HG03439 (cell line): ENCODE measurements at regions not wholly inside any gene's neighbourhood (a gene's known extent, or its start where the extent isn't known, plus 50 kb on each side); places are given as distances from the start of the nearest gene placed in this dataset.
"Not testable (repeated sequence)": the region's sequence is repeated elsewhere in the genome, so short reads cannot be mapped to it uniquely, and the experiment has no call there.

ENCODE experiments used
- ATAC-seq: cut with Tn5 transposase; IDR thresholded peaks from one replicate; pipeline ENCODE4 v1.9.1; 2021; ENCODE audit warnings: mild to moderate bottlenecking, moderate library complexity; ENCODE audit not compliant: unreplicated experiment

DNA sequence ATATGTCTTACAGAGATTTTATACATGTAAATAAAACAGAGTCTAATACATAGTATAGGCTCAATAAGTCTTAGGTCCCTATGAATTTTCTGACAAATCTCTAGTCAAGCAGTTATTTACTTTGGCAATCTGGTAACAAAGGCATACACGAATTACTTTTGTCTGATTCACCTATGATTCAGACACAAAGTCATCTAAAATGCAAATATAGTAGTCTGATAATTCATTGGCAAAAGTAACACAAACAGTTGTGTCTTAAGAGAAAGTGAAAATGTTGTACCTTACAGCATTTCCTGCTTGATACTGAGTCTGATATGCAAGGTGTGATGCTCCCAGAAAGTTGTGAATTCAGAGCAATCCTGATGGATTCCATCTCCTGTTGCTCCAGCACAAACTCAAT is 209.4 kb upstream of the PRSS1 start:
- no peak for ATAC-seq

GRCh38 chr7:142537760-142538159 is 211.5 kb upstream of the PRSS1 start:
- no peak for ATAC-seq

GRCh38 chr7:142535123-142535779 is 214.0 kb upstream of the PRSS1 start:
- ATAC-seq, result peak; percentile 89

DNA sequence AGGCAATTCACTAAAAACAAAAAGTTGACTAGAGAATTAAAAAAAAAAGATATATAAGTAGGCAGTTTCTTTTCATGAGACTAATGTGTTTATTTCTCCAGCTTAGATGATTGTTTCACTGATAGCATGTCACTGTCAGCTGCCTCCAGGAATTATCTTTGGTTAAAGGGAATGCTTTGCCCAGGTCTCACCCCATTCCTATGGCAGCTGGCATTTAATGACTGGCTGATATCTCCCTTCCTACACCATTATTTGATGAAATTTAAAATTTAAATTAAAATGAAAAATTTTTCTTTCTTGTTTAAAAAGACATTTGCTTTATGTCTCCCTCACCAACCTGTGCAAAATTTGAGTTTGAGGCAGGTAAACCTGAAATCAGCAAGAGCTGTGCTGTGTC is 214.5 kb upstream of the PRSS1 start:
- no peak for ATAC-seq

GRCh38 chr7:142533920-142534319 is 215.4 kb upstream of the PRSS1 start:
- ATAC-seq, result no peak

GRCh38 chr7:142529591-142529990 is 219.7 kb upstream of the PRSS1 start:
- ATAC-seq, result no peak

- no peak for ATAC-seq
Observed at GRCh38 chr7:142528608-142529408, 220.5 kb upstream of the PRSS1 start.

DNA sequence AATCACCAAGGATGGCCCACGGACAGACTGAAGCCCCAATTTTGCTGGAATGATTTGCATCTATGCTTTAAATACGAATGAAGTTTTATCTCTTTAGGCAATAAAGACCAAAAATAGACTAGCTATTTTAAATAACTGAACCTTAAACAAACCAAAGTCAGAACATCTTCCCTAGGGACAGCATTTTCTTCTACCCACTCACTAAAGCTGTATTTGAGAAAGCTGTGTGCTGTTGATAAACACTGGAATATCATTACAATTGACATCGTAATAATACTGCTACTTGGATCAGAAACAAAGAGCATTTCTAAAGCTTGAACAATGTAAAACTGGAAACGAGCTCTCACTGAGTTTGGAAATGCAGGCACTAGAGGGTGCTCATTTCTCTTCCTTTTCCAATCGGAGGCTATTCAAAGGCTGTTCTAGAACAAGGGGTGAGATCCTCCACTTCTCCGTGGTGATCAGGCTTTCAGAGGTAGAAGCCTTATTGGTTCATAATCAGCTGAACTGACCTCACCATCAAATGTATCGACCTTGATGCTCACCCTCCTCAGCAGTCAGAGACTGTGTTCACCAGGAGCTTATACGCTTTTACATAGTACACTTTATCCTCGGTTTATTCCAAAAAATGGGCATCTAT is 225.3 kb upstream of the PRSS1 start:
- no peak for ATAC-seq

GRCh38 chr7:142522735-142523134 is 226.5 kb upstream of the PRSS1 start:
- ATAC-seq, result no peak

DNA sequence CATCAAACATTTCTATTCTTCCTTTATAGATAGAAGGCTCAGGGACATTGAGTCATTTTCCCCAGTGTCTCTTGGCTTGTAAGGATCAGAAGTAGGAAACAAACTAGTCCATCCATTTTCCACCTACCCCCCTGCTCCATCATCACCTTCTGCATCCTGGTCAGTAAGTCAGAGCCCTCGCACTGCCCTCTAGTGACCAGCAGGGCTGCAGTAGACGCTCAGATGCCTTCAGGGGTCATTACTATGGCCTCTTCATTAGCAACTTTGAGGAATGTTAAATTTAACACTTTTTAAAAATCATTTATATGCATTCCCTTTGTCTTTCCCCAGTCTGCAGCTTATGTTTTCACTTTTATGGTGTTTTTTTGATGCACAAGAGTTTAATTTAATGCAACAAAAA is 228.4 kb upstream of the PRSS1 start:
- not testable (repeated sequence) for ATAC-seq

- not testable (repeated sequence) for ATAC-seq
Observed at GRCh38 chr7:142520455-142520854, 228.8 kb upstream of the PRSS1 start.

DNA sequence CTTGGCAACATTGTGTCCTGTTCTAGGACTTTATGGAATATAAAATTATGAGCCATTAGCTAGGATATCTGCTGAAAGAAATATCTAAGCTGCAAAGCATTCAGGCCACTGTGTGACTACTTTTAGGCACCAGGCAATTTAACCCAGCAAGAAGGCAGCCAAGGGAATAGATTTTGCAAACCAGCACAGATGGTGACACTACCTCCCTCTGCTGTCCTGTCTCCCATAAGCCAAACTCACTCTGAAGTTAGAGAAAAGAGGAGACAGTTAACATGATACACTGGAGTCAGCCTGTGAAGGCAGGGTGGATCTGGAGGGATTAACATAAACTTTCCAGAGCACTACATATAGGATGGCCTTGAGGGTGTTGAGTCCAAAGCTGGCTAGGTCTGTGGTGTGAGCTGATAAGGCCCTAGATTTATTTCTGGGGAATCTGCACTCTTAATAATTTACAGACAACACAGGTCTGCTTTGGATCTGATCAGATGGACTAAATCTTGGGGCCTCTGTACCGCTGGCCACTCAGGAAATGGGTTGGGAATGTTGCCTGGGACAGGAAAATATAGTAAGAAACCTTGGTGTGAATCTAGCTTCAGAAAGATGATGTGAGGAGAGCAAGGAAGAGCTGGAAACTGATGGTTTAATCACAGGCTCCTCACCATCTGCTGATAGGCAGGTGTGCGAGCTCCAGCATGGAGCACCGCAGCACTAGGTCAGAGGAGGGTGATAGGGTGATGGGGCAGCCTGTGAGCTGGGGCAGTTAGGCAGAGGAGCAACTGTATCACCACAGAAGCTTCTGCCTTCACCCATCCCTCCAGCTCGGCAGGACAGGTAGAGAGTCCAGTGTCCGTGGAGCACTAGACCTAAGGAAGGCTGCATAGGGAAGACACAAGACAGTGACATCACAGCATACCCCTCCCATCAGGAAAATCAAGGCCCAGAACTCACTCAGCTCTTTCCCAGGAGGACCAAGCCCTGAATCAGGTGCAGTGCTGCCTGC is 229.9 kb upstream of the PRSS1 start:
- ATAC-seq, result no peak

GRCh38 chr7:142516038-142516501 is 233.2 kb upstream of the PRSS1 start:
- peak; percentile 90 for ATAC-seq

DNA sequence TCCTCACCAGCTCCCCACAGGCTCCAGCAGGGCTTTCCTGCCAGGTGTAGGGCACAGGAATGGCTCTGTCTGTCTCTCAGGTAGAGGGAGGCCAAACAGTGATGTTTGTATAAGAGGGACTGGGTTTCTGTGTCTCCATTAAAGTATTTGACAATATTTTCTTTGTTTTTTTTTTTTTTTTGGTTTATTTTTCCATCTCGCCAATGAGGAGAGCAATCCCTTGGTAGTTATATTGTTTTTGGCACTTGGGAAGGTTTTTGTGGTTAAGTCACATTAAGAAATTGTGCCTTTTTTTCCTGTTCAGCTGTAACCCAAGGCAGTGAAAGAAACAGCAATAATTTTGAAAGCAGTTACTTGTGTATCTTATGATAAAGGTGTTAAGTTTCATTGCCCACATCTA is 234.6 kb upstream of the PRSS1 start:
- ATAC-seq, result not testable (repeated sequence)

DNA sequence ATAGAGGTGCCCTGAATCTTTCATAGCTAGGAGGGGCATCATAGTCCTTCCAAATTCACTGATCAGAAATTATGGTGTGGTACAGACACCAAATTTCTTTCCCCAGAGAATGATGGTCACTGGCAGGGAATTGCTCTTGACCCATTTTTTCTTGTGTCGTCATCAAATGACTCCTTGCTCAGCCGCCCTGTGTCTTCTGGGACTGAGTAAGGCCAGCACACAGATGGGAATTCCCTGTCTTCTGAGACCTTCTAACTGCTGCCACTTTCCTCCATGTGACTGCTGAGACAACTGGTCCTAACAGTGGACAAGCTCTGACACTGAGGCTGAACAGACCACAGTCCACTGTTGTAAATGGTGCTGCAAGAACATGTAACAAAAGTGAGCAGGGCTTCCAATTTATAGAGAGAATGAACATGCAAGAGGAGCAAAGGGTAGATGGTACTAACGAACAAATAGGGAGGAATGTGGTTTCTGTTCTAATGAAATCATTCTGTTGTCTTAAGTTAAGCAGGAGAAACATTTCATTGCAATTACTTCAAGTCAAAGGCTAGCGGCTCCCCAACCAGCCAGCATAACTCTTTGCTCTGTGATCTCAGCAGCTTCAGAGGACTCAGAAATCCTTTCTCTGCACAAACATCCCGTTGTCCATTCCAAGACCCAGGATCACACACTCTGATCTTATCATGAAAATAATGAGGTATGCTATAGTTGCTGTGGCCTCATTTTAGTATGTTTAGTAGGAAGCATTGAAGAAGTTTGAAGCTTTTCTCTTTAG is 235.9 kb upstream of the PRSS1 start:
- ATAC-seq, result no peak

DNA sequence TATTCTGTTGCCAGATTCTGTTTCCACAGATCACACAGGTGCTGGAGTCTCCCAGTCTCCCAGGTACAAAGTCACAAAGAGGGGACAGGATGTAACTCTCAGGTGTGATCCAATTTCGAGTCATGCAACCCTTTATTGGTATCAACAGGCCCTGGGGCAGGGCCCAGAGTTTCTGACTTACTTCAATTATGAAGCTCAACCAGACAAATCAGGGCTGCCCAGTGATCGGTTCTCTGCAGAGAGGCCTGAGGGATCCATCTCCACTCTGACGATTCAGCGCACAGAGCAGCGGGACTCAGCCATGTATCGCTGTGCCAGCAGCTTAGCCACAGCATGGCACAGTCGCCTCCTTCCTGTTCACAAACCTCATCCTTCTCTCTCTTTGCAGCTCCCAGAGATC is 237.5 kb upstream of the PRSS1 start:
- no peak for ATAC-seq

DNA sequence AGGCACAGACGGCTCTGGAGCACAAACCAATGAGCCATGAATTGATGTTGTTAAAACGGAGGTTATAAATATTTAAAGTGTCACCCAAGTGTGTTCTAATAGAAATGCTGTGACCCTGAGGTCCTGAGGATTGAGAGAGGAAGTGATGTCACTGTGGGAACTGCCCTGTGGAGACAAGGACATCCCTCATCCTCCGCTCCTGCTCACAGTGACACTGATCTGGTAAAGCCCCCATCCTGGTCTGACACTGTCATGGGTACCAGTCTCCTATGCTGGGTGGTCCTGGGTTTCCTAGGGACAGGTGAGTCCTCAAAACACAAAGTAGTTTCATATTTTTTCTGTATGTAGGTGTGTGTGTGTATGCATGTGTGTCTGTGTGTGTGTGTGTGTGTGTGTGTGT is 237.9 kb upstream of the PRSS1 start:
- no peak for ATAC-seq

DNA sequence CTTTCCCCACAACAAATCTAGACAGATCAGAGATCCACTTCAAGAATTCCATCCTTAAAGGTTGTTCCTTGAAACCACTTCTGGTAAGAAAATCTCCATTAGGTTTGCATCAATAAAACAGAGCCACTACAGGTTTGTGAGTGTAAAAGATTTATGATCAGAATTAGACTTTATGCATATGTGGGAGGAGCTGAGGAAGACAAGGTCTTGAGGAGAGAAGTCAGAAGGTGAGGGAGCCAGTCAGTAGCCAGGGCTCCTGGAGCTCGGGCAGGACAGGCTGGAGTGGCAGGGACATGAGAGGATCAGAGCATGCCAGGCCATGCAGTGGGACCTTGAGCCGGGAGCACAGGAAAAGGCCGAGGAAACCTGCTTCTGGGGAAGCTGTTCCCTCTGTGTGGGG is 240.0 kb upstream of the PRSS1 start:
- not testable (repeated sequence) for ATAC-seq

DNA sequence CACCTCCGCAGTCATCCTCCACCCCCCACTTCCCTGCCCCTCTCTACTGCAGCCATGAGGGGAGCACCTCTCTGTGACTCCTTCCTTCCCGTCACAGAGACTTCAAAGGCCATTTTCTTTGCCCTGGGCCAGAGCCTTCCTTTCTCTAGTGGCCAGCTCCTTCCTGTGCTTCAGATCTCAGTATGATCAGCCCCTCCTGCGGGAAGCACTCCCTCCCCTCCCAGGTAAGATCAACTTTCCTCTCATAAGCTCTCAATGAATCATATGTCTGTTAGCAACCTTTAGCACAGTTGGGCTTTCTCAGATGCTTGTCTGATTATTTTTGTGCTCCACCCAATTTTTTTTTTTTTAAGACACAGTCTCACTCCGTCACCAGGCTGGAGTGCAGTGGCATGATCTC is 241.0 kb upstream of the PRSS1 start:
- ATAC-seq, result no peak

- no peak for ATAC-seq
Observed at GRCh38 chr7:142507799-142508198, 241.5 kb upstream of the PRSS1 start.
